ENCODE measurements at regions not wholly inside any gene's neighbourhood (a gene's known extent, or its start where the extent isn't known, plus 50 kb on each side); places are given as distances from the start of the nearest gene placed in this dataset.

DNA sequence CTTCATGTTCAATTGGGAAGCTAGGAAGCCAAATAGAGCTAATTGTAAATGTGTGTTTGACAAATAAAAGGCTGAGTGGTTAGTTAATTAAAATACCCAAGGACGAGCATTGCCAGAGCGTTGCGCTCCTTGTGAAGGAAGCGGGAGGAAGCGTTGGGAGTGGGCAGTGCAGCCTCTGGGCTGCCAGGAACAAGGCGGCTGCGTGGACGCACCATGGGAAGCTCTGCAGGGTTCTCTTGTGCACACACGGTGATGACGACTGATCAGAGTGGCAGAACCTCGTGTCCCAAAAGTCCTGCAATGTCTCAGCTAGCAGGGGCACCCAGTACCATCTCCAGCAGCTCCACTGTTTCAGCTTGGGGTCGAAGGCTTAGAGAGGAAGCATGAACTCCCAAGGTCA lies 546.6 kb upstream of the TMEM132C start:
- DNase-seq (ENCODE audit: low spot score in 2 of 2) (no peak), ATAC-seq (no peak)
- Mint-ChIP-seq H3K9me3 (peaks cover 3% of the 10 kb centered on the region), H3K27ac (no peak overlapping the region), H3K4me3 (no peak overlapping the region), H3K4me1 (no peaks in the 10 kb centered on the region), H3K36me3 (no peaks in the 10 kb centered on the region)

DNA sequence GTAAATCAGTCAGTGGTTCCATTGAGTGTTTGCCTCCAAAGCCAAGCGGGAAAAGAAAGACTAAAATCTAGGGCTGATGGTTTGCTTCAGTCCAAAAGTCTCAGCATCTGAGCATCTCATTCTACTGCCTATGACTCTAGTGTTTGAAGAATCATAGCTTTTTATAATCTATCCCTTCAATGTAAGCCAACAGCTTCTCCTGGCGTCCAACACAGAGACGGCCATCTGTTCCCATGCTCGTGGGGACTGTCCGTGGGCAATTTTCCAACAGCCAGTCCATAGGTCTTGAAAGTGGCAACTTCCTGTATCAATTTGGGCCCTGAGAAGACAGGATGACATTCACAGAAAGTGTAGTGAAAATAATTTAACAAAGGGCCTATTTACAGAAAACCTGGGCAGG lies 544.4 kb upstream of the TMEM132C start:
- no peaks in the 10 kb centered on the region for H3K36me3 Mint-ChIP-seq
- no peak for ATAC-seq

DNA sequence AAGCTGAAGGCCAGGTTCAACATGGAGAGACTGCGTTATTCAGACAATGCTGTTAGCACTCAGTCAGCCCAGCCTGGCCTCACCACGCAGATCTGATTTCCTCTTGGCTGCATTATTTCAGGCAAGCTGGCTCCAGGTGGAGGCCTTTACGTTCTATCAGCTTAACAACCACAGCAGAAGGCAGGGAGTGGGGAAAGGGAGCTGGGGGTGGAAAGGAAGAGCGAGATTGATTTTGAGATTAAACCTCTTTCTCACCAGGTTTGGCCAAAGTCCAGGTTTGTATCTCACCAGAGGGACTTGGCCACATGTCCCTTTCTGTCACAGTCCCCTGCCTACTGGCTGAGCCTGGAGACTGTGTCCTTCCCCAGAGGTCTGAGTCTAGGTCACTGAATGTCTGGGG lies 543.7 kb upstream of the TMEM132C start:
- Mint-ChIP-seq H3K27ac (no peak overlapping the region), H3K4me3 (no peak overlapping the region), H3K9me3 (peaks cover 3% of the 10 kb centered on the region), H3K36me3 (no peaks in the 10 kb centered on the region), H3K4me1 (no peaks in the 10 kb centered on the region)
- no peak for ATAC-seq
- no peak for DNase-seq (ENCODE audit: low spot score in 2 of 2)

More for the DNA sequence above, 544.4 kb upstream of the TMEM132C start:
- Mint-ChIP-seq H3K4me1 (no peaks in the 10 kb centered on the region), H3K4me3 (no peak overlapping the region), H3K27ac (no peak overlapping the region), H3K9me3 (peaks cover 3% of the 10 kb centered on the region)
- DNase-seq (ENCODE audit: low spot score in 2 of 2) = no peak

DNA sequence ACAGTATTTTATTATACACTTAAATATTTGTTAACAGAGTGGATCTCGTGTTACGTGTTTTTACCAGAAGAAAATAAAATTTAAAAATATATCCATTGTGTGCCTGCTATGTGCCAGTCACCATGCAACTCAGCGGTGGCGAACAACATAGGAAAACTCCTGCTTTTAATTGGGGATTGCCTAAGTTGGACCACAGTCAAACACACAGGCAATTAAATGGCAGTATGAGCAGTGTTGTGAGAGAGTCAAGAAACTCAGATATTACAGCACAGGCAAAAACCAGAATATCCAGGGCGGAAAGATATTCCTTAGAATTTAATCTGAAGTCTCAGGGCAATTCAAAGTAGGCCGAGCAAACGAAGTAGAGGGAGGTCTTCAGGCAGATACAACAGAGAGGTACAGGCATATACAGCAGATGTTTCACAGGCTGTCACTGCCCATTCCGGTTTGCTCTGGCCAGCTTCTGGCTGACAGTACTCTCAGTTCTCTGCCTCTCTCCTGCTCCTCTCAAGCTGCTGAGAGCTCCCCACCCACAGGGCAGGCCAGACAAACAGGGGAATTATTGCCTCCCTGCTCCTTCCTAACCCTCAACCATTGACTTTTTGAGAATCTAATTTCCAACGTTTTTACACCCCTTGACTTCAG lies 540.2 kb upstream of the TMEM132C start:
- no peak overlapping the region for H3K4me3 Mint-ChIP-seq
- H3K9me3 Mint-ChIP-seq = peaks cover 5% of the 10 kb centered on the region
- DNase-seq (ENCODE audit: low spot score in 2 of 2) (no peak), ATAC-seq (no peak)
- H3K36me3 Mint-ChIP-seq = no peaks in the 10 kb centered on the region
- H3K4me1 Mint-ChIP-seq = no peaks in the 10 kb centered on the region
- H3K27ac Mint-ChIP-seq = no peak overlapping the region

DNA sequence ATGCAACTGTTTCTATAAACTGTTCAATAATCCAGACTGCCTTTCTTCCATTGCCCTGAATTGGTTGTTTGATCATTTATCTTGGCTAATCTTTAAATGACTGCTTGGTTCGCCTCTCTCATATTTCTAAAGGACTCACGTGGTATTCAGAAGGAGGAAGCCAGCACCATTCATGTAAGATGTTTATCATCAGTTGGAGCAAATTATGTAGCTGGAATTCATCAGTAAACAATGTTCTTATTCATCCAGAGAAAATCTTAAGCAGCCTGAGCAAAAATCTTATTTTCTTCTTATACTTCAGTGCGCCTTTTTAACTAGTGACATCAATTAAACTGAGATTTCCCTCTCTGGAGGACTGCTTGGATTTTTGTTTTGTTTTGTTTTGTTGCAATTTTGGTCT lies 538.7 kb upstream of the TMEM132C start:
- ATAC-seq = no peak
- Mint-ChIP-seq H3K4me3 (no peak overlapping the region), H3K36me3 (no peaks in the 10 kb centered on the region), H3K27ac (no peak overlapping the region), H3K4me1 (no peaks in the 10 kb centered on the region), H3K9me3 (peaks cover 5% of the 10 kb centered on the region)
- no peak for DNase-seq (ENCODE audit: low spot score in 2 of 2)

DNA sequence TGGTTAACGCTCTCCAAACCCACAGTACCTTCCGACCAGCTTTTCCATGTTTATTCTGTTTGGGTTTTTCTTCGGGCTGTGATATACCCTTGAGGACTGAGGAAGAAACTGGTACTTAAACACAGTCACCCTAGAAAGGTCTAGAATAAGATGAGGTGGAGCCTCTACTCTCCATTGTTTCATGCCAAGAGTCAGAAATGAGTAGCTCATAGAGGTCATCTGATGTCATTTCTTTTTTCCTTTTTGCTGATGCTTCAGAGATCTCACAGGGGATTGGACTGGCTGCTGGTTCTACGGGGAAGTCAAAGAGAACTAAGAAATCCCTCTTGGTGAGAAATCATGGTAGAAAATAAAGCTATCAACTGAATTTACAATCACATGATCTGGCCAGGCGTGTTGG lies 538.2 kb upstream of the TMEM132C start:
- Mint-ChIP-seq H3K4me3 (no peak overlapping the region), H3K27ac (no peak overlapping the region), H3K9me3 (peaks cover 8% of the 10 kb centered on the region), H3K4me1 (no peaks in the 10 kb centered on the region), H3K36me3 (no peaks in the 10 kb centered on the region)
- no peak for ATAC-seq
- DNase-seq (ENCODE audit: low spot score in 2 of 2) = no peak

DNA sequence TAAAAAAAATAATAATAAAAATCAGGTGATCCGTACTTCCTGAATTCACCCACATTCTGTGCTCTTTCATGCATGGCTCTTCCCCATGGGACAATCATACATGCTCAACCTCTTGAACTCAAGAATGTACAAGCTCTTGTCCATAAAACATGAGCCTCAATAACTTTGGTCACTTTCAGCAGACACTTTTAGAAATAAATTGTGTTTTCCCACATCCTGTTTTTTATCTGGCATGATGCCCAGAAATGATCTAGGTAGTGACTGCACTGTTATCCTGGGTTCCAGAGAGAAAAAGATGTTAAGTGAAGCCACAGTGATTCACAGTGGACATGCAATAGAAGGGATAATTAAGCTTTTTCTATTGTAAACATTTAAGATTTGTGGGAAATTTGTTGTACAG lies 537.6 kb upstream of the TMEM132C start:
- ATAC-seq (no peak), DNase-seq (ENCODE audit: low spot score in 2 of 2) (no peak)
- Mint-ChIP-seq H3K36me3 (no peaks in the 10 kb centered on the region), H3K9me3 (peaks cover 8% of the 10 kb centered on the region), H3K4me1 (no peaks in the 10 kb centered on the region), H3K4me3 (no peak overlapping the region), H3K27ac (no peak overlapping the region)

DNA sequence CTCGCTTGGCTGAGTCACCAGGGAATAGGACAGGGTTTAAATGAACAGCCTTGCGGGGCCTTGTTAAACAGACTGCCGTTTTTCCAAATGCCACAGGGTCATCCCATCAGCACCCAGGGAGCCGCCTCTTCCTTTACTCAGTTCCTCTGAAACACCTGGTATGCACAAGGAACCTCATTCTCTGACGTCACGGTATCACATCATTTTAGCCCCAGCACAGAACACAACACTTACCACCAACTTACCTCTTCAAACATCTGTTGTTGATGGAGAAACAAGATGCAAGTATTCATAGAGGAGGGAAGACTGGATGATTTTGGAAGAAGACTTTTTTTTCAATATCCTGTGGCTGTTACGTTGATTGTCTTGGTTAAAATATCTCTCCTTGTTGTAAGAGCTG lies 535.3 kb upstream of the TMEM132C start:
- no peaks in the 10 kb centered on the region for H3K36me3 Mint-ChIP-seq
- H3K4me3 Mint-ChIP-seq = no peak overlapping the region
- H3K27ac Mint-ChIP-seq = no peak overlapping the region
- DNase-seq (ENCODE audit: low spot score in 2 of 2) = no peak
- H3K4me1 Mint-ChIP-seq = no peaks in the 10 kb centered on the region
- no peak for ATAC-seq
- H3K9me3 Mint-ChIP-seq = peaks cover 8% of the 10 kb centered on the region

DNA sequence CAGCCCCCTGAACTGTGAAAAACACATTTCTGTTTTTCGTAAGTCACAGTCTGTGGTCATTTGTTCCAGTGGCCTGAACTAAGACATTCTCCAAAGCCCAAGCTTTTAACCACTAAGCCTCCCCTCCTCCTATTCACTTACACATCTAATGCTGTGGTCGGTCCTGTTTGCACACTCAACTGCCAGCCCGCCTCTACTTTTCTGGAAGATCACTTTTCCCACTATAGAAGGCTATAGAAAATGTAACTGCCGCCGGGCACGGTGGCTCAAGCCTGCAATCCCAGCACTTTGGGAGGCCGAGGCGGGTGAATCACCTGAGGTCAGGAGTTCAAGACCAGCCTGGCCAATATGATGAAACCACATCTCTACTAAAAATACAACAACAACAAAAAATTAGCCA lies 524.7 kb upstream of the TMEM132C start:
- Mint-ChIP-seq H3K36me3 (no peaks in the 10 kb centered on the region), H3K27ac (no peak overlapping the region), H3K4me3 (no peak overlapping the region), H3K4me1 (no peaks in the 10 kb centered on the region), H3K9me3 (no peaks in the 10 kb centered on the region)
- ATAC-seq (no peak), DNase-seq (ENCODE audit: low spot score in 2 of 2) (no peak)

DNA sequence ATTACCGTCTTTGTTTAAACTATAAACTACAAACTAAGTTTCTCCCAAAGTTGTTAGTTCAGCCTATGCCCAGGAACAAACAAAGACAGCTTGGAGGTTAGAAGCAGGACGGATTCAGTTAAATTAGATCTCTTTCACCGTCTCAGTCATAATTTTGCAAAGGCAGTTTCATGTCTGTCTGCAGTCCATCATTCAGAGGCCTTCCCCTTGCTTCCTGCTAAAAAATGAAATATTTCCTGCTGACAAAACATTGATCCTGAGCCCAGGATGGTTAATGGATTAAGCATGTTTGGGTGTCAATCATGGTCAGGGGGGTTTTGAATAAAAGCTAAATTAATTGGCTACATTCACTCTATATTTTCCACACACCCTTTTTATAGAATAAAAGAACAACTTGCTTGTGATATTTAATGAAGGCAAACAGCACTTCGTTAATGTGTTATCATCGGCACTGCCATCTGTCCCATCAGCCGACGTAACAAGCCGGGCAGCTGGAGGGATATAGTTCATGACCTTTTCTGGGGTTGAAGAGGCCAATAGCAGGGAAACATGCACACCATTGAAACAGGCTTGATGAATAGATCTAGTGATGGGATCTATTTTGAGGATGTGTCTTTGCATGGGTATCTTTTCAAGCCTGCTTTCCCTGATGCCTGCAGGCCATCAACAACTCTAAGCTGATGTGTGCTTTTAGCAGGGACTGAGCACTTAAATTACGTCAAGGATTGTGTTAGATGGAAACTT lies 521.3 kb upstream of the TMEM132C start:
- Mint-ChIP-seq H3K4me1 (no peaks in the 10 kb centered on the region), H3K27ac (no peak overlapping the region), H3K36me3 (no peaks in the 10 kb centered on the region), H3K9me3 (no peaks in the 10 kb centered on the region), H3K4me3 (no peak overlapping the region)
- ATAC-seq (no peak), DNase-seq (ENCODE audit: low spot score in 2 of 2) (no peak)

DNA sequence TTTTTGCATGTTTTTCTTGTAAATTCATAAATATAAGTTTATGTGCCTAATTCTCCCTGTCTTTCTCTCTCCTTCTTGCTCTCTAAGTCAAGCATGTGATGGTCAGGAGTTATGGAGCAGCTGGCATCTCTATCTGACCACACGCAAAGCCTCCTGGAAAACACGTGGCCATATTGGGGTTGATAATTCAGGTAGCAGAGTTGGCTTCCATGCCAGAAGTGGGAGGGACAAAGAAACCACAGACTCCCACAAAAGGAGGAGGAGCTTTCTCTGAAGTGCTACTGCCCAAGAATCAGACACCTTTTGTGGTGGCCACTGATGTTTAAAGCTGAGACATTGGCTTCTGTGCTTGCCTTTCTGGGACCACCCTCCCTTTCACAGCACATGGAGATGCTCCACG lies 517.6 kb upstream of the TMEM132C start:
- ATAC-seq = no peak
- H3K4me3 Mint-ChIP-seq = no peak overlapping the region
- no peak for DNase-seq (ENCODE audit: low spot score in 2 of 2)
- no peak overlapping the region for H3K27ac Mint-ChIP-seq
- no peaks in the 10 kb centered on the region for H3K36me3 Mint-ChIP-seq
- H3K9me3 Mint-ChIP-seq = peaks cover 4% of the 10 kb centered on the region
- H3K4me1 Mint-ChIP-seq = no peaks in the 10 kb centered on the region

DNA sequence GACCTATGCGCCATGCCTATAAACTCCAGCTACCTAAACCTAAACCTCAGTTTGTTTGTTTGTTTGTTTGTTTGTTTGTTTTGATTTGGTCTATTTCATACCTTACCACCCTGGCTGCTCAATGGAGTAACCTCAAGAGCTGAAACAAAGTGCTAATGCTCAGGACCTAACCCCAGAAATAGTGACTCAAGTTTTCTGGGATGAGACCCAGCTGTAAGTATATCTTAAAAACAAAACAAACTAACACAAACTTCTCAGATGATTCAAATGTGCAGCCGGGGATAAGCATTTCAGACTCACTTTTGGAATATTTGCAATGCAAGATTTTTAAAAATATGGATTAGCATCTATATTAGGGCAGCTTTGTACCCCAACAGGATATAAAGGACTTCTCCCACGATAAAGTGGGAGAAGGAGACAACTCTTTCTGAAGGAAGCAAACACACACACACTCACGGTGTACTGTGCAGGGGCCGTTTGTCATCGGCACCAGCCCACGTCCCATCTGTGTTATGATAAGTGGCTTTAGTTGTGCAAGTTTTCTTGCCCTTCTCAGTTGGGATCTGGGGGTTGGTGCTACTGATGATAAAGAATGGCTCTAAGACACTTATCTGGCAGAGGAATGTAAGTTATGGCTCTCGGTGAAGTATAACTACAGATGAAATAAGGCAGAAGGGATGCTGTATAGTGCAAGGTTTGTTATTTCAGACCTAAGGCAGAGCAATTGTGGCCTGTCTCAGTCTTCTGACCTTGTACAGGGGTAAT lies 516.7 kb upstream of the TMEM132C start:
- H3K4me3 Mint-ChIP-seq = no peak overlapping the region
- peaks cover 11% of the 10 kb centered on the region for H3K9me3 Mint-ChIP-seq
- no peak overlapping the region for H3K27ac Mint-ChIP-seq
- no peak for DNase-seq (ENCODE audit: low spot score in 2 of 2)
- H3K4me1 Mint-ChIP-seq = no peaks in the 10 kb centered on the region
- ATAC-seq = no peak
- no peaks in the 10 kb centered on the region for H3K36me3 Mint-ChIP-seq

DNA sequence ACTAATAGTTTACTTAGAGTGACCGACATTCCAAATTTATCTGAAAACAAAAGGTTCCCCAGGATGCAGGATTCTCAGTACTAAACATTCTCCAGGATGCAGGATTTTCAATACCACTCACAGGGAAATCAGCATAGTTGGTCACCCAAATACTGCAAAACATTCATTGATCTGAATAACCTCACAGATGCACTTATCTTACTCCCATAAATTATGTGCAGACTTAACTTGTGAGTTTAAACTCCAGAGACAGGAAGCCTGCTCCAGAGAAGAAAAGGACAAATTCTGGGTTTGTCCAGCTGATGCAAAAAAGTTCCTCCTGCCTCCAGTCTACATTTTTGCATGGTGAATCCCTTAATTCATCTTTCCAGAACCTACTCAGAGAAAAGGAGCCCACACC lies 514.2 kb upstream of the TMEM132C start:
- H3K27ac Mint-ChIP-seq = no peak overlapping the region
- H3K4me1 Mint-ChIP-seq = no peaks in the 10 kb centered on the region
- no peaks in the 10 kb centered on the region for H3K36me3 Mint-ChIP-seq
- DNase-seq (ENCODE audit: low spot score in 2 of 2) = no peak
- no peak for ATAC-seq
- H3K9me3 Mint-ChIP-seq = peaks cover 17% of the 10 kb centered on the region
- H3K4me3 Mint-ChIP-seq = no peak overlapping the region

DNA sequence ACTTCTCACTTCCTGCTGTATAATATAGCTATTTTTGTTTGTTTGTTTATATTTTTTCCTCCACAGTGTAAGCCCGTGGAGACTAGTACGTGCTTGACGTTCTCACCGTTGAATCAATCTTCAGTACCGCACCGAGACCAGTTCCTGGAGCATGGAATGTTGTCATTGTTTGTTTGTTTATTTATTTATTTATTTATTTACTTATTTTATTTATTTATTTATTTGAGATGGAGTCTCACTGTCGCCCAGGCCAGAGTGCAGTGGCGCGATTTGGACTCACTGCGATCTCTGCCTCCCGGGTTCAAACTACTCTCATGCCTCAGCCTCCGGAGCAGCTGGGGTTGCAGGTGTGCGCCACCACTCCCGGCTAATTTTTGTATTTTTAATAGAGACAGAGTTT lies 506.6 kb upstream of the TMEM132C start:
- Mint-ChIP-seq H3K4me1 (no peaks in the 10 kb centered on the region), H3K36me3 (no peaks in the 10 kb centered on the region), H3K4me3 (no peak overlapping the region), H3K9me3 (peaks cover 15% of the 10 kb centered on the region), H3K27ac (no peak overlapping the region)
- DNase-seq (ENCODE audit: low spot score in 2 of 2) = no peak
- no peak for ATAC-seq

DNA sequence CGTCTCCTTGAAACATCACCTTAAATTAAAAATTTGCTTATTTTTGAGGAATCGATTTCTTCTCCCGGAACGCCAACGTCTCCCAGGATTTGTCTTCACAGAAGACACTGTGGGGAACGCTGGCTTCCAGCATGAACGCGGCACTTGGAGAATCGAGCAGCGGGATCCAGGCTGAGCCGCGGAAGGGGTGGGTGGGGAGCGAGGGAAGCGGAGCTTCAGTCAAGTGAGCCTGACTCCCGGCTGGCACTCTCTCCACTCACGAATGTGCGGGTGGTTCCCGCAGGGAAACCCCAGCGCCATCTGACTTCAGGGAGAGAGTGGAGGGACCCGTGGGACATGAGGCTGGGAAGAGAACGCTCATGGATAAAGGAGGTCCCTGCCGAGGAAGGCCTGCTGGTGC lies 506.0 kb upstream of the TMEM132C start:
- Mint-ChIP-seq H3K9me3 (peaks cover 15% of the 10 kb centered on the region), H3K4me3 (no peak overlapping the region), H3K4me1 (no peaks in the 10 kb centered on the region), H3K36me3 (no peaks in the 10 kb centered on the region), H3K27ac (no peak overlapping the region)
- ATAC-seq = no peak
- no peak for DNase-seq (ENCODE audit: low spot score in 2 of 2)

DNA sequence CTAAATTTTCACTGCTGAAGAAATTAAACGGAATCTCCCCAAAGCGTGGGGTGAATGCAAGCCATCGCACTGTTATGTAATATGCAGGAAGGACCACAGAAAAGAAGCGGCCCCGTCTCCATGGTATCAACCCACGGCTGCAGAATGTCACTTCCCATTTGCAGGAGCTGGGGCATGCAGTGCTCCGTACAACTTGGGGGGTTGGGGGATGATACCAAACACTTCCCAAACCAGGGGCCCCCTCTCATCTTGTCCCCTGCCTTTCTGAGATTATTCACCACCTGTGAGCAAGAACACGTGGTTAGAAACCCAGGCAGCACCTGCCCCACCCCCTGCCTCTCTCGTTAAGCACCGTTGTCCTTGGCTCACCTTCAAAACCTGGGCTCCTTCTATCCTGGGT lies 505.1 kb upstream of the TMEM132C start:
- no peak overlapping the region for H3K27ac Mint-ChIP-seq
- no peaks in the 10 kb centered on the region for H3K36me3 Mint-ChIP-seq
- H3K4me1 Mint-ChIP-seq = no peaks in the 10 kb centered on the region
- no peak overlapping the region for H3K4me3 Mint-ChIP-seq
- peaks cover 12% of the 10 kb centered on the region for H3K9me3 Mint-ChIP-seq
- ATAC-seq (no peak), DNase-seq (ENCODE audit: low spot score in 2 of 2) (no peak)

Measured in stimulated activated effector memory CD8-positive, alpha-beta T cell treated with anti-CD3 and anti-CD28 coated beads, Interleukin-12 subunit alpha, Interleukin-12 subunit beta, amount 100 ng/mL, for 72 hours (primary cell).